Fibroblast of lung (primary cell): ENCODE measurements at regions not wholly inside any gene's neighbourhood (a gene's known extent, or its start where the extent isn't known, plus 50 kb on each side); places are given as distances from the start of the nearest gene placed in this dataset.

Experiments used
- EZH2 ChIP-seq: IDR thresholded peaks from 2 replicates; pipeline ENCODE4 v1.5.1; 2012; ENCODE audit warnings: low read length, control low read depth, mild to moderate bottlenecking; ENCODE audit errors: missing control alignments
- TF ChIP-seq, protein P1 (sequence below), 2 donors: IDR thresholded peaks in 1 of 2; conservative IDR thresholded peaks in 1 of 2; 1 replicate in 1 of 2; 2 replicates in 1 of 2; pipeline ENCODE4 v1.5.1; 2011 to 2012; ENCODE audit warnings: low read length in 2 of 2, control low read depth in 1 of 2, inconsistent platforms in 1 of 2, low read depth in 1 of 2, mild to moderate bottlenecking in 1 of 2

DNA sequence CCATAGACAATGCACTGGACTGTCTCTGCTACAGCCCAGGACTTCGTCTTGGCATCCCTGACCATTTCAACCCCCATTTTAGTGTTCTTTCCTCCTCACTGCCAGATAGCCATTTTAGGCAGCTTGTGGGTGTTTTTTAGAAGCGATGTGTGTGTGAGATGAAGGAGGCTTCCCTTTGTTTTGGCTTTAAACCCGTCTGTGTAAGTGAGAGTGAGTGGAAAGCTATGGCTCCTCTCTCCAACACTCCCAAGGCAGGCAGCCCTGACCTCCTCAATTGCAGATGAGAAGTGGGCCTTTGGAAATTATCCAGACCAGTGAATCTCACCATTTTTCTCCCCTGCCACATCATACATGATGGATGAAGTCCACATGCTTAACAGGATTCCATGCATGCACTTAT, 70.3 kb upstream of the PGBD5 start:
- TF ChIP-seq, protein P1, sequence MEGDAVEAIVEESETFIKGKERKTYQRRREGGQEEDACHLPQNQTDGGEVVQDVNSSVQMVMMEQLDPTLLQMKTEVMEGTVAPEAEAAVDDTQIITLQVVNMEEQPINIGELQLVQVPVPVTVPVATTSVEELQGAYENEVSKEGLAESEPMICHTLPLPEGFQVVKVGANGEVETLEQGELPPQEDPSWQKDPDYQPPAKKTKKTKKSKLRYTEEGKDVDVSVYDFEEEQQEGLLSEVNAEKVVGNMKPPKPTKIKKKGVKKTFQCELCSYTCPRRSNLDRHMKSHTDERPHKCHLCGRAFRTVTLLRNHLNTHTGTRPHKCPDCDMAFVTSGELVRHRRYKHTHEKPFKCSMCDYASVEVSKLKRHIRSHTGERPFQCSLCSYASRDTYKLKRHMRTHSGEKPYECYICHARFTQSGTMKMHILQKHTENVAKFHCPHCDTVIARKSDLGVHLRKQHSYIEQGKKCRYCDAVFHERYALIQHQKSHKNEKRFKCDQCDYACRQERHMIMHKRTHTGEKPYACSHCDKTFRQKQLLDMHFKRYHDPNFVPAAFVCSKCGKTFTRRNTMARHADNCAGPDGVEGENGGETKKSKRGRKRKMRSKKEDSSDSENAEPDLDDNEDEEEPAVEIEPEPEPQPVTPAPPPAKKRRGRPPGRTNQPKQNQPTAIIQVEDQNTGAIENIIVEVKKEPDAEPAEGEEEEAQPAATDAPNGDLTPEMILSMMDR (conservative IDR thresholded peaks at IDR 0.05 in 1 of 2, IDR thresholded peaks at IDR 0.05 in 1 of 2; ENCODE audit: low read depth in 1 of 2, low read length in 2 of 2), result no peak
- TF ChIP-seq EZH2, result no peak
